ENCODE measurements at regions not wholly inside any gene's neighbourhood (a gene's known extent, or its start where the extent isn't known, plus 50 kb on each side); places are given as distances from the start of the nearest gene placed in this dataset.

- TF ChIP-seq JUND (IDR thresholded peaks at IDR 0.05), result no peak
Measured at GRCh38 chr13:110825516-110825915, 89.4 kb downstream of the ANKRD10 start (continued).

GRCh38 chr13:110826101-110826500, 88.8 kb downstream of the ANKRD10 start:
- DNase-seq (ENCODE audit: low spot score), result no peak
- Histone ChIP-seq H3K4me3 (ENCODE audit: low read depth in 1 of 3, low read length in 3 of 3) (no peak overlapping the region), H3K36me3 (ENCODE audit: control insufficient read depth in 4 of 4, insufficient read depth in 3 of 4, low read depth in 1 of 4, low read length in 3 of 4) (no peaks in the 10 kb centered on the region), H3K9ac (ENCODE audit: low read depth in 1 of 2, low read length in 2 of 2) (no peak overlapping the region), H3K27me3 (ENCODE audit: control insufficient read depth in 4 of 4, insufficient read depth in 4 of 4, low read length in 3 of 4) (no peaks in the 10 kb centered on the region), H3K9me3 (ENCODE audit: control insufficient read depth in 4 of 4, low read length in 3 of 4) (no peaks in the 10 kb centered on the region), H3K4me1 (ENCODE audit: control insufficient read depth in 4 of 4, insufficient read depth in 4 of 4, low read length in 3 of 4) (no peaks in the 10 kb centered on the region), H3K27ac (ENCODE audit: low read depth in 1 of 2, low read length in 2 of 2) (no peak overlapping the region)
- 91% methylated on average over 5 of the region's 5 CpGs for WGBS
- TF ChIP-seq ATF3 (IDR thresholded peaks at IDR 0.05), result no peak
- TF ChIP-seq JUND (IDR thresholded peaks at IDR 0.05), result no peak
- no peak for TF ChIP-seq FOXA2 (IDR thresholded peaks at IDR 0.05)
- no peak for TF ChIP-seq MAX (IDR thresholded peaks at IDR 0.05)
- no peak for TF ChIP-seq CTCF (IDR thresholded peaks at IDR 0.05; ENCODE audit: low read depth, low read length, missing input control)
- no peak for TF ChIP-seq EGR1 (IDR thresholded peaks at IDR 0.05; ENCODE audit: low read depth in 2 of 2)
- no peak for TF ChIP-seq RXRA (IDR thresholded peaks at IDR 0.05)
- no peak for TF ChIP-seq GABPA (IDR thresholded peaks at IDR 0.05 in 1 of 2, conservative IDR thresholded peaks at IDR 0.05 in 1 of 2)
- no peak for TF ChIP-seq NR2F2 (IDR thresholded peaks at IDR 0.05)
- TF ChIP-seq FOXA1 (IDR thresholded peaks at IDR 0.05), result no peak
- TF ChIP-seq REST (IDR thresholded peaks at IDR 0.05), result no peak
- TF ChIP-seq ZBTB33 (IDR thresholded peaks at IDR 0.05), result no peak
- TF ChIP-seq HNF4G (IDR thresholded peaks at IDR 0.05), result no peak
- no peak for TF ChIP-seq SP1 (IDR thresholded peaks at IDR 0.05)
- no peak for TF ChIP-seq TAF1 (conservative IDR thresholded peaks at IDR 0.05)
- no peak for TF ChIP-seq HNF4A (conservative IDR thresholded peaks at IDR 0.05)
- TF ChIP-seq RAD21 (IDR thresholded peaks at IDR 0.05), result no peak
